Muscle of arm (tissue), 1 donor: ENCODE measurements at regions not wholly inside any gene's neighbourhood (a gene's known extent, or its start where the extent isn't known, plus 50 kb on each side); places are given as distances from the start of the nearest gene placed in this dataset.
"Not testable (repeated sequence)": the region's sequence is repeated elsewhere in the genome, so short reads cannot be mapped to it uniquely, and the experiment has no call there.

Source experiments
- DNase-seq: peaks from one replicate; pipeline ENCODE4 v3.0.0-alpha.2; 2013

GRCh38 chr2:154507186-154507585 lies 191.3 kb upstream of the KCNJ3 start:
- no peak for DNase-seq

- DNase-seq = no peak
Observed at GRCh38 chr2:154518872-154519271, 179.6 kb upstream of the KCNJ3 start.

- not testable (repeated sequence) for DNase-seq
Observed at GRCh38 chr2:154520951-154521350, 177.5 kb upstream of the KCNJ3 start.

GRCh38 chr2:154526234-154526633 lies 172.3 kb upstream of the KCNJ3 start:
- no peak for DNase-seq

GRCh38 chr2:154527962-154528361 lies 170.5 kb upstream of the KCNJ3 start:
- peak; percentile 9 for DNase-seq

- no peak for DNase-seq
Observed at GRCh38 chr2:154532004-154532403, 166.5 kb upstream of the KCNJ3 start.

GRCh38 chr2:154532763-154533162 lies 165.7 kb upstream of the KCNJ3 start:
- DNase-seq = no peak

- no peak for DNase-seq
Observed at GRCh38 chr2:154533300-154533940, 165.1 kb upstream of the KCNJ3 start.

- no peak for DNase-seq
Observed at GRCh38 chr2:154537024-154537423, 161.5 kb upstream of the KCNJ3 start.

- peak; percentile 10 for DNase-seq
Observed at GRCh38 chr2:154537843-154538450, 160.5 kb upstream of the KCNJ3 start.

GRCh38 chr2:154546341-154546740 lies 152.2 kb upstream of the KCNJ3 start:
- DNase-seq = no peak

GRCh38 chr2:154549869-154550268 lies 148.6 kb upstream of the KCNJ3 start:
- DNase-seq = peak; percentile 12

GRCh38 chr2:154551649-154552048 lies 146.8 kb upstream of the KCNJ3 start:
- no peak for DNase-seq

- no peak for DNase-seq
Observed at GRCh38 chr2:154554046-154554445, 144.4 kb upstream of the KCNJ3 start.

GRCh38 chr2:154555710-154556109 lies 142.8 kb upstream of the KCNJ3 start:
- no peak for DNase-seq

- DNase-seq = no peak
Observed at GRCh38 chr2:154556146-154556545, 142.3 kb upstream of the KCNJ3 start.

- no peak for DNase-seq
Observed at GRCh38 chr2:154556607-154557006, 141.9 kb upstream of the KCNJ3 start.

GRCh38 chr2:154557906-154558305 lies 140.6 kb upstream of the KCNJ3 start:
- DNase-seq = no peak

- DNase-seq = no peak
Observed at GRCh38 chr2:154565433-154565832, 133.1 kb upstream of the KCNJ3 start.

- no peak for DNase-seq
Observed at GRCh38 chr2:154568413-154568812, 130.1 kb upstream of the KCNJ3 start.

GRCh38 chr2:154570501-154570900 lies 128.0 kb upstream of the KCNJ3 start:
- no peak for DNase-seq

GRCh38 chr2:154576699-154577098 lies 121.8 kb upstream of the KCNJ3 start:
- not testable (repeated sequence) for DNase-seq

- DNase-seq = no peak
Observed at GRCh38 chr2:154577390-154577789, 121.1 kb upstream of the KCNJ3 start.

GRCh38 chr2:154580767-154581166 lies 117.7 kb upstream of the KCNJ3 start:
- DNase-seq = no peak
